OCI-LY1 (cell line): ENCODE measurements at regions not wholly inside any gene's neighbourhood (a gene's known extent, or its start where the extent isn't known, plus 50 kb on each side); places are given as distances from the start of the nearest gene placed in this dataset.

ENCODE experiments used
- CTCF ChIP-seq: fragments of 200-600 bp; sonication (generic), shearing (Covaris generic); IDR thresholded peaks from 2 replicates; pipeline ENCODE4 v1.5.1; 2017; ENCODE audit warnings: mild to moderate bottlenecking, antibody characterized with exemption, low read length, moderate library complexity, mixed read lengths
- EZH2 ChIP-seq: fragments of 200-600 bp; sonication (generic), shearing (Covaris generic); IDR thresholded peaks from 2 replicates; pipeline ENCODE4 v1.8.0; 2017; ENCODE audit warnings: borderline replicate concordance, mixed run types, mild to moderate bottlenecking, antibody characterized with exemption, low read length, moderate library complexity, mixed read lengths

GRCh38 chr15:94001255-94001801, 230.0 kb upstream of the MCTP2 start:
- TF ChIP-seq CTCF: no peak
- no peak for TF ChIP-seq EZH2
